Dermis blood vessel endothelial cell (primary cell): ENCODE measurements at regions not wholly inside any gene's neighbourhood (a gene's known extent, or its start where the extent isn't known, plus 50 kb on each side); places are given as distances from the start of the nearest gene placed in this dataset.
"Not testable (repeated sequence)": the region's sequence is repeated elsewhere in the genome, so short reads cannot be mapped to it uniquely, and the experiment has no call there.

Experiments used
- DNase-seq: peaks from one replicate; pipeline ENCODE4 v3.0.0; 2010

DNA sequence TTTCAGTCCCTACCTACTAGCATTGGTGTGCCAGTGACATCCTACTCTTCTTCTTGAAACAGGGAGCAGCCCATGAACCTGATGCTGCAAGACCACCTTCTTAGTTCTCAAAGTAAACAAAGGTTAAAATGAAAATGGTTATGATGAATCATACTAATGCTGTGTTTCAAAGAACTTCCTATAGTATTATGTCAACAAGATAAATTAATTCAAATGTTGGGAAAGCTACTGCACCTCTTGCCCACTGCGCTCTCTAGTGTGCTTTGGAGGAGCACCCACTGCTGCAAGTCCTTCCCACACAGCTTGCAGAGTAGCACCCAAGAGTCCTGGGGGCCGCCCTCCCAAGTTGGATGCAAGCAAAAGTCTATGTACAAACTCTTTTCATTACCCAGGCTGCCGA, 81.1 kb downstream of the CD200R1L start:
- no peak for DNase-seq

DNA sequence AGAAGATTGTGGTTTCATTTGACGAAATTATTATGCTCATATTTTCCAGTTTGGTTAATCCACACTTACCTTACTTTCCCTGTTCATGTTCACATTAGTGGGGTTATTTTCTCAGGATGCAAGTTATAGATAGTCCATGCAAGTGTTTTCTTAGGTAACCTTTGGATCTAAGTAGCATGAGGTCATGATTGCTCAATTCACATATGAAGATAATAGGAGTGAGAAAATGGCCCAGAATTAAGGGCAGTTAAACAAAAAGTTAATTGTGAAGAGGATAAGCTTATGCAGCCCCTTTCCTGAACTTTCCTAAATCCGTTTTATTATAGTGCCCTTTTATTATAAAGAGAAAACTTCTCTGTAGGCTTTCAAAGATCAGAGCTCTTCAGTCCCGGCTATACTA, 83.4 kb downstream of the CD200R1L start:
- no peak for DNase-seq

DNA sequence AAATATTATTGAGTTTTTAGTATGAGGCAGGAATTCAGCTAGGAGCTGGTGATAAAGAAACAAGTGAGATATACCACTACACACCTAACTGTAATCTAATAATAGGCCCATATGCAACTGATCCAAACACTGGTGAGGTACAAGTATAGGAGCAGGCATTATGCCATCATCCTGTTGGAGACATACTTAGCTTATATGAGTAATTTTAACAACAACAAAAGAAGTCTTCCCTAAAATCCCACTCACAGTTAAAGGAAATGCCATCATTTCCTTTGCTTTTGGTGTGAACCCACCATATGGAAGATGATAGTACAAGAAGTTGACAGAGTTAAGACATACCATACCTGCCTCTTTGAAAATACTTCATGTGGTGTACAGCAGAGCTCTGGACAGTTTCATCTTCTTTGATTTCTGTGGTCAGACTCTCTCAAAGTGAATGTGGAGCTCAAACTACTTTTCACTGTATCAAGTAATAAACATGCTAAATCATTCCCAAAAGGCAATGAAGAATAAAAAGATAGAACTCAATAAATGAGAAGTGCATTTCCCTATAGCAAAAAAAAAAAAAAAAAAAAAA, 85.5 kb downstream of the CD200R1L start:
- peak; percentile 36 for DNase-seq

DNA sequence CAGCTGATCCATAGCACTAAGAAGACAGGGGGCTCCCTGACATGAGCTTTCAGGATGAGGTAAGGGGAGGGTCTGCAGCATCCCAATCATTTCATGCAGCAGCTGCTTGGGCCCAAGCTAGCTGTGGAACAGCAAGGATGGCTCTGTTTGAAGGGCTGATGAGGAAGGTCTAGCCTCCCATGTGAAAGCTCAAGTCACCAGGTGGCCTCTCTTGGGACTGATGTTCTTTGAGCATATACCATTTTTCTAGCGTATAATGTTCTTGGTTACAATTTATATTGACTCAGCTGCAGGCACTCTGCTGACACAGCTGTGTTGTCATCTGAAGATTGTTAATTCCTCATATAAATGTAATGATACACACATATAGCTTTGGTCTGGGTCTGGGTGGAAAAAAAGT, 87.0 kb downstream of the CD200R1L start:
- DNase-seq, result no peak

DNA sequence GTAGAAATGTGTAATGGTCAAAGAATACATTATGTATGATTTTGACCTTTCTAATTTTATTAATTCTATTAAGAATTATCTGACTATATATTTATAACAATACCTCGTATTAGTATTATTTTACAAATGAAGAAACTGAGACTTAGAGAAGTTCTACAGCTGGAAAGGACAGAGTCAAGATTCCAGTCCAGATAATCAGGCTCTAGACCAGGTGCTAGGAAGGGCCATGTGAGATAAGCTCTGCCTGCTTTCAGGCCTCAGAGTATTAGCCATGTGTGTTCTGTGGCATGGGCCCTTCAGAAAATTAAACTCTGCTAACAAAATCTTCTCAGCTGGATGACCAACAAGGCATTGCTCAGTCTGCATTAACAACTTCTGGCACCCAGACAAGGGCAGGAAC, 87.5 kb downstream of the CD200R1L start:
- DNase-seq, result no peak

DNA sequence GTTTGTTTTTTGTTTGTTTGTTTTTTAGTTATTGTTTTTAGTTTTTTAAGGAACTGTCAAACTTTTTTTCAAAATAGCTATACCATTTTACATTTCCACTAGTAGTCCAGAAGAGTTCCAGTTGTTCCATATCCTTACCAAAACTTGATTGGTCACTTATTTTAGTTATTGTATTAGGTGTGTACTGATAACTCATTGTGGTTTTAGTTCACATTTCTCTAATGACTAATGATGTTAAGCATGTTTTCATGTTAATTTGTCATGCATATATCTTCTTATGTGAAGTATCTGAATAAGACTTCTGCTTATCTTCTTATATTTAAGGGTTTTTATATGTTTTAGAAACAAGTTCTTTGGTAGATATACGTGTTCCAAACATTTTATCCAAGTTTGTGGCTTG, 89.5 kb downstream of the CD200R1L start:
- DNase-seq, result no peak

DNA sequence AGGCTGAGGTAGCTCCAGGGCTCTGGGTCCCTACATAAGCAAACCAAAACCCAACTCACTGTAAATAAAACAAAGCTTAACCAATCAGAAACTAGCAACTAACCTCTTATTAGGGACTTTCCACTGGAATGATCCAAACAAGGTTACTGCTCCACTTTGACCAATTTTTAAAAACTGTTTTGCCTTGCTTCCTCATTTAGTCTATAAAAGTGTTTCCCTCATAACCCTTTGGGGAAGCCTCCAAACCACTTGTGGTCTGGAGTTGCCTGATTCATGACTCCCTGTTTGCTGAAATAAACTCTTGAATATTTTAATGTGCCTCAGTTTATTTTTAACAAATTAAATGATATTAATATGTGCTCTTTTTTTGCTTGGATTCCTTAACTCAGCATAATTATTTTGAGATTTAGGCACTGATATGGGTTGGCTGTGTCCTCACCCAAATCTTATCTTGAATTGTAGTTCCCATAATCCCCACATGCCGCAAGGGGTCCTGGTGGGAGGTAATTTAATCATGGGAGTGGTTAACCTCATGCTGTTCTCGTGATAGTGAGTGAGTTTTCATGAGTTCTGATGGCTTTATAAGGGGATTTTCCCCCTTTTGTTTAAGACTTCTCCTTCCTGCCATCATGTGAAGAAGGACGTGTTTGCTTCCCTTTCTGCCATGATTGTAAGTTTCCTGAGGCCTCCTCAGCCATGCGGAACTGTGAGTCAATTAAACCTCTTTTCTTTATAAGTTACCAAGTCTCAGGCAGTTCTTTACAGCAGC, 90.6 kb downstream of the CD200R1L start:
- no peak for DNase-seq

DNA sequence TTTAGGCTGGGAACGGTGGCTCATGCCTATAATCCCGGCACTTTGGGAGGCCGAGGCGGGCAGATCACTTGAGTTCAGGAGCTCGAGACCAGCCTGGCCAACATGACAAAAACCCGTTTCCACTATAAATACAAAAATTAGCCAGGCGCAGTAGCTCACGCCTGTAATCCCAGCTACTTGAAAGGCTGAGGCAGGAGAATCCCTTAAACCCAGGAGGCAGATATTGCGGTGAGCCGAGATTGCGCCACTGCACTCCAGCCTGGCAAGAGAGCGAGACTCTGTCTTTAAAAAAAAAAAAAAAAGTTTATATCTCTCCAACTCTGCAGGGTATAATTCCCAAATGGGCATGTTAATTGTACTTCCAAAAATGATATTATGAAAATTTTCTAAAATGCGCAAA, 91.6 kb downstream of the CD200R1L start:
- DNase-seq, result not testable (repeated sequence)

DNA sequence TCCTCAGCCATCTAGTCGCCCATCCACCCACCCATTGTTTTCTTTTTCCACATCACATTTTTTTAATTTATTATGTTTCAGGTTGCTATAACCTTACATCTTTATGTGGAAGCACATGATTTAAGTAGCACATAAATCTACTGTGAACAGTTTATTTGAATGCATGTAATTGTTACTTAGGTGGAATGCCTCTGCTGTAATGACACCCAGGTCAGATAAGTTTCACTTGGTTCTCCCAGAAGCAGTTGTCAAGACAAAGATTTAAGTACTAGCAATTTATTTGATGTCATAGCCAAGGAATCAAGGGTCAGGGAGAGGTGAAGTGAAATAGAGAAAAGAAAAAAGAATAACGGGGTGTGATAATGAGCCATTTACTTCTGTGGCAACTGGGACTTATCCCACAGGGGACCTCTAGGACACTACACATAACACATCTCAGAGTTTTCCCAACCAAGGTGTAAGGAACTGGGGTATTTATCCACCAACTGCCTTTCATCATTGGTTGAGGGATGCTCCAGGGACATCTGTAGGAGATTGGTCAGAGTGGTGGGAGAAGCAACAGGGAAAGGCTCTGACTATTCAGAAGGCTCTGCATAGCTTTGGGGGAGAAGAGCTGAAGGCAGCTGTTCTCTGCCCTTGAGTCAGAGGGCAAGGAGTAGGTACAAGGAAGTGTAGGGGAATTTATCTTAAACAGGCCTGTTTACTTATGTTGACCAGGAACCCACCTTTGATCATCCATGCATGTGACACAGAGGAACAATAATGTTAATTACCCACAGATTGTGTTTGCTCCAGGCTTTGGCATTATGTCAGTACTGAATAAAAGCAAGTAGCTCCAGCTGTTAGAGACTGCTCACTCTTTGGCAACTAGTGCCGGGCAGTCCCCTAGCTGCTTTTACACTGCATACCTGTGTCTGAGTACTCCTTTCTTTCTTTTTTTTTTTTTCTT, 94.8 kb downstream of the CD200R1L start:
- no peak for DNase-seq

DNA sequence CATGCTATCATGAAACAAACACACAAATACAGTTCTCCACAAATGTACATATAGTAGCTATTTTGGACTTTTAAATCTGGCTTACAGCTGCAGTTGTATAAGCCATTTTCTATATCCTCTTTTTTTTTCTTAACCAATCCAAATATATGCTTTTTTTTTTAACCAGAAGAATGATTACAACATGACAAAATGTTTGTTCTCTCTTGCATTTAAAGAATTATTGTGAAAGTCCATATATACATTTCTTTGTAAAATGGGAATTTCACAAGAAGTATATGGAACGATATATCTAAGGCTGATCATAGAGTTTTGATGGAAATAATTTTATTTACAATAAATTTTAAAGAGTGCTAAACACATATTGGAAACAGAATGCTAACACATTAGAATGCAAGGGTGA, 95.6 kb downstream of the CD200R1L start:
- DNase-seq, result no peak

DNA sequence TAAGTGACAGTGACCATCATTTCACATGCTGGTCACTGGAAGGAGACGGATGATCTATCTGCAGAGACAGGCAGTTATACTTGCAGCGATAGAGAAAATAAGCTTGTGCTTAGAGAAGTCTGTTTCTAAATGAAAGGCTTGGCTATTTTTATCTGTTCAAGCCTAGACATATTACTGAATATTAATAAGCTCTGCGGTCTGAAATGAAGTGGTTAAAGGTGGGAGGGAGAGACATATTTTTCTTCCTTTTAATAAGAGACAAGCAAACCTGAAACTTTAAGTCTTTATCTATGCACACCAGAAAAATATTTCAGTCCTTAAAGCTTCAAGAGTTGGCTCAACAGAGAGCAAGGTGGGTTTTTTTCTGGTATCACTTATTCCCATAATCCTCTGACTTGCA, 99.0 kb downstream of the CD200R1L start:
- no peak for DNase-seq

DNA sequence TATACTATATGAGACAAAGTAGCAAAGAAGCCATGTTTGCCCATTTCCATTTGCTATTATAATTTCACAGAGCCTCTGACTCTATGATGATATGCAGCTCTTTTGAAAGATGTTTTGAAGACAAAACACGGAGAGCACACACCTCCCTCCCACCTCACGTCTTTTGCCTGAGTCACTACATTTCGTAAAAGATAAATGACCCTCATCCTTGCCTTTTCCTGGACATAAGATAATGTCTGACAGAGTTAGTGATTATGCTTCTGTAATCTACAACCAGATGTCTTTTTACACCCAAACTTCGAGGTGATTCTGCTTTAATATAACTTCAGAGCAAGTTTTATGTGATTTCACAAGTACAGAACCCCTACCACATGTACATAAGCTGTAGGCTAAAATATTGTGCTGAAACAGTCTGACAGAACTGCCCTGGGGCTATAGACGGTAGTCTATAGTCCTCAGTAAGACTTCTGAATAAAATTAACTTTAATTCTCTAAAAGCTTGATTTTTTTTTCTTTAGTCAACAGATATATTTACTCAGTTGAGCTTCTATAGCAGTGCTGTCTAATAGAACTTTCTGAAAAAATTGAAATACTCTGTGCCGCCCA, 99.9 kb downstream of the CD200R1L start:
- no peak for DNase-seq

DNA sequence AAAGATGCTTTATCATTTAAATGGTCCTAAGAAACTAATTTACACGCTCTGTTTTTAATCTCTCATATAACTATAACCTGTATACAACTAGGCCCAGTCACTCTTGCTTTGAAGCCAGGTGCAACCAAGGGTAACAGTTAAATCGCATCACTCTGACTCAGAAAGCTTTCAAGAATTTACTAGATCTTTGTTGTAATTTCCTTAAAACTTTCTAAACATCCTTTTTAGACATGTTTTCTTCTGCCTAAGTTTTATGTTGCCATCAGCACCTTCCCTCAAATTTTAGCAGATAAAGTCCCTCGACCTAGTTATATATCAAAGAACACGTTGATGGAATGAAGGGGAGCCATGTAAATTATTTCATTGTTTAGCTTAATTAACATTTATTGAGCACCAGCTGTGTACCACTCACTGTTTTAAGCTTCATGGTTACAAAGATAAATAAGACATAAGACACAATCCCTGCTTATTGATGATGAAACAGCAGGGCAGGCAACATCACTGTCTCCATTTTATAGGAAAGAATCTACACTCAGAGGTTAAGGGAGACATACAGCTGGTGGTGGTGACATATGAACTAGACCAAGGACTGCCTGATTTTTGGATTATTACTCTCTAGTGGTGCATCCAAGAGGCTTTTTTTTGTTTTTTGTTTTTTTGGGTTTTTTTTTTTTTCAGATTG, 101.0 kb downstream of the CD200R1L start:
- DNase-seq, result no peak

DNA sequence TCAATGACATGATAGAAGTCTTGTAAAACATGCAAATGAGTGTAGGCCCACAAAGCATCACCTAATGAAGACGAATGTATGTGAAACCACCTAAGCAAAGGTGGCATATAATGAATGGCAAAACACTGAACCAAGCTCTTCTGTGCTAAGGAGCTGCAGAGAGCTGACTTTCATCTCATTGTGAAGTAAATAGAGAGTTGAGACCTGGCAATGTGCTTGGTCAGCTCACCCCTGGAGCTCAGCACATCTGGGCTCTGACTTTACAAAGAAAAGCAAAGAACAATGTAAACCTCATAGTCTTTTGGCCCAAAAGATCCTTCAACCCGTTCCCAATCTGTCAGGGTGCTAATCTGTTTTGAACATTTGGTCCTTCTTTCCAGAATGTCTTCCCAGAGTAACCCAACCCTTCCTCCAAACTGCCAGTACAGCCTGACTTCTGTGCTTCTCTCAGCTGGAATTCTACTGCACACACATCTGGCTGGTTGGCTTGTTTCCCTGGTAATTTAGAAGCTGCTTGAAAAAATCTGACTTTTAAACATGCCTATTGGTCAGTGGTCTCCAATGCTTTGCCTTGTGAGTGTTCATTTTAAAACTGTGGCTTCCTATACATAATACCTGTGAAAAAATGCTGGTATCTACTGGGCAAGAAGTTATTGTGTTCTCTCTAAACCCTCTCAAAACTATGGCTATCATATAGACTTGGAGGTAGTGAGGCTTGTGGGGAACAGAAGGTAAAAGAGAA, 101.7 kb downstream of the CD200R1L start:
- DNase-seq, result no peak

DNA sequence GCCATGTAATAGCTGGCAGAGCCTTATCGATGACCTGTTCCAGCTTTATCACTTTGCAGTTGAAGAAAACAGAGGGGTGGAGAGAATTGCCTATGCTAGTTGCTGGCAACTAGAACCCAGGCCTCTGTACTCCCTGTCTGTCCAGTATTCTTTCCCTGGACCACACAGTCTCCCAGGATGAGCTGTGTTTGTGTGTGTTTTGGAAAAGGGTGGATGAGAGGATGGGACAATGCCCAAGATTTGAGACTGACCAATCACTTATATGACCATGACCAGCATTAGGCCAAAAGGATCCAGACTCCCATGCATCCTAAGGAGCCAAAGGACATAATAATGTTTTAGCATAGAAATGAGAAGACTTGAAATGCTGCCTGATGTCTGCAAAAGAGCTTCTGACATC, 102.6 kb downstream of the CD200R1L start:
- no peak for DNase-seq

DNA sequence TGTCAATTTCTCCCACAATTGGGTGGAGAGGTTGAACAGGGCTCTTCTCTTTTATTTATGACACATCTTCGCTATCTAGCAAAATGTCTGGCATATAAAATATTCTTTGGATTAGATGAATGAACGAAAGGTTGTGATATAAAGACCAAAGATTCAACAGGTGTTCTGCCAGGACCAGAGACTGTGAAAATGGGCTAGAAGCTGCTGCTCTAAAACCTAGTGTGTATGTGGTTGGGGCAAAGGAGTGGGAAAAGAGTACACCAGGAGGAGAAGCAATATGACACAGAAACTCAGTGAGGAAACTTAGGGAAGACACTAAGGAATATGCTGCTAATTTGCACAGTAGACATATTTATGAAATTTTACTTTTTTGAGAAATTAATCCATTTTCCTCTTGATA, 102.0 kb upstream of the CCDC80 start:
- no peak for DNase-seq

DNA sequence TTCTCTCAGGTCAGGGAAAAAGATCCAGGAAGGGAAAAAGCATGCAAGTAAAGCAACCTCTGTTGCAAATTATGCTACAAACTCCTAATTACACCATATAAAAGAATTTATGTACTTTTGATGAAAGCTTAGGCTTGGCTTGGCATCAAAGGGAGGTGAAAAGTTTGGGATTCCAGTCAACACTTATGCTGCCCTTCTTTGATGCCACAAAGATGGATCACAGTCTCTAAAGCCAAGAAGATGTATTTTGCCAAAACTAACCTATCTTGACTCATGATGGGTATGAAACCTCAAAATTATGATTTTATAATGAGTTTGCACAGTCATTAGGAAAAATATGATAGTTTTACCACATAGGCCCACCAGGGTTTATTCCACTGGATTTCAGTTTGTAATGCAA, 101.0 kb upstream of the CCDC80 start:
- DNase-seq, result no peak

DNA sequence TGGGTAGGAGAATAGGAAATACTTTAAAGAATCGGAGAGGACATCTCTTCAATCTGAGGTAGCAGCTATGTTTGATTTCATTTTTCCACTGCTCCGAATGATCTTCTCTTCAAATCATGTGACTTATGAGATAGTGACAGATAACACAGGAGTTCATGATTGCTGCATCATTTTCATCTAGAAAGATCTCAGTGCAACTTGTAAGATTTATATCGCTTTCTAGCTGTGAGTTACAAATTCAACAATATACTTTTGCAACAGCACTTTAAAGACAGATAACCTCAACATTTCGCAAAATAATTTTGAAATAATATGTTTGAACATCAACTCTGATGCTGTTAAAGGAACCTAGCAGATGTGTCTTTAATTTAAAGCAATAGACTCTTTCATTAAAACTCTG, 99.9 kb upstream of the CCDC80 start:
- no peak for DNase-seq

DNA sequence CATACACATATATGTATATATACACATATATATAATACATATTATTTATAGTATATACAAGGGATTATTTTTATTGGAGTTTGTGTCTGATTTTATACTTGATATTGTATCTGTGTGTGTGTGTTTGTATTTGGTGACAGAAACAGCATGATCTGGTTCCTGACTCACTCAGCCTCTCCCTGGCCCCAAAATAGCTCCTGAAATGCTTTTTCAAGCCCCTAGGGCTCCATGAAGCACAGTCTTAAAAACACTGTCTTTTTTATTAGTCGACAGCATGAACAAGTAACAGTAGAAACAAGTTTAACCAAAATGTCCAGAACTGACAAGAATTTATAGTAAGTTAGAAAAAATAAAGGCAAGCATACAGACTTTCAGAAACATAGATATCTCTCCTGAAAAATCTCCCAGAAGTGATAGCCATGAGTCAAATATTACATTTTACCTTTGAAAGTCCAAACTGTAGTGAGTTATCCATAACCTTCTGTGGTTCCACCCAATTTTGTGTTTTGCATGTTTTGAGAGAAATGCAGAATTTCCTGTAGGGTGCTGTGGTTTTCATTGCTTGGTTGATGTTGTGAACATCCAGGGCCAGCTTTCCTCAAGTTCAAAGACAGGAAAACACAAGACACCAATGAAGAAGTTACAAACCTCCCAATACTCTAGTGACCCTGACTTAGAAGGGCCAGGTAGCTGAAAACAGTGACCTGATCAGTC, 98.5 kb upstream of the CCDC80 start:
- no peak for DNase-seq

DNA sequence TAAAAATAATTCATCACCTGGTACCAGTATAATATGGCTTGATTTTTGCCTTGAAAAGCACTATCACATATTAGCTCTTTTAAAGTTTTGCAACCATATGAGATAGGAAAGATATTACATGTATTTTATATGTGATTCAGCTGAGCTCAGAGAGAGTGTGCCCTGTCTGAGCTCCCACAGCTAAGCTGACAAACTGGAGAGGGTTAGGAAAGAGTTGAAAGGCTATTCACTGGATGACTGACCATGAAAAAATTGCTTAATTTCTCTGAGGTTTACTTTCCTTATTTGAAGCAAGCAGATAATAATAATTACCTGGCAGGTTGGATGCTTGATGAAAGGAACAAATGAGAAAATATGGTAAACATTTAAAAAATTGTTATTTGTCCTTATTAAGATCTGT, 97.4 kb upstream of the CCDC80 start:
- no peak for DNase-seq
